Thoracic aorta (tissue), 2 donors: ENCODE measurements at regions not wholly inside any gene's neighbourhood (a gene's known extent, or its start where the extent isn't known, plus 50 kb on each side); places are given as distances from the start of the nearest gene placed in this dataset.
"Not testable (repeated sequence)": the region's sequence is repeated elsewhere in the genome, so short reads cannot be mapped to it uniquely, and the experiment has no call there.

Experiments
- ATAC-seq: fragments of 150-250 bp; one replicate; pipeline ENCODE4 v1.8.0; 2017; ENCODE audit warnings: low read depth; ENCODE audit not compliant: insufficient number of reproducible peaks, low FRiP score
- DNase-seq: peaks from one replicate; pipeline ENCODE4 v3.0.0-alpha.2; 2020; ENCODE audit warnings: low spot score
- H3K27ac ChIP-seq, 2 donors: fragments of 200-600 bp; sonication (generic); 1 replicate in 1 of 2; 2 replicates in 1 of 2; pipeline ENCODE4 v1.5.1; 2016; ENCODE audit warnings: mild to moderate bottlenecking in 2 of 2, moderate library complexity in 2 of 2
- H3K27me3 ChIP-seq: fragments of 200-600 bp; sonication (generic); replicated peaks from 2 replicates; pipeline ENCODE4 v1.6.0; 2016; ENCODE audit warnings: mild to moderate bottlenecking; ENCODE audit not compliant: insufficient read depth
- H3K36me3 ChIP-seq: fragments of 200-600 bp; sonication (generic); one replicate; pipeline ENCODE4 v1.5.1; 2016
- H3K4me1 ChIP-seq, 2 donors: fragments of 200-600 bp; sonication (generic); 1 replicate in 1 of 2; 2 replicates in 1 of 2; pipeline versions ENCODE4 v1.5.1 to v1.6.0; 2016; ENCODE audit warnings: low read depth in 2 of 2, mild to moderate bottlenecking in 1 of 2; ENCODE audit not compliant: control insufficient read depth in 1 of 2
- H3K4me3 ChIP-seq: fragments of 200-600 bp; sonication (generic); 2 replicates; pipeline ENCODE4 v1.5.1; 2016; ENCODE audit warnings: mild to moderate bottlenecking
- H3K9me3 ChIP-seq: fragments of 200-600 bp; sonication (generic); 2 replicates; pipeline ENCODE4 v1.5.1; 2016
- TF ChIP-seq, protein P1 (sequence below): fragments of 200-600 bp; sonication (generic); IDR thresholded peaks from one replicate; pipeline ENCODE4 v1.5.1; 2019; ENCODE audit warnings: antibody characterized with exemption

DNA sequence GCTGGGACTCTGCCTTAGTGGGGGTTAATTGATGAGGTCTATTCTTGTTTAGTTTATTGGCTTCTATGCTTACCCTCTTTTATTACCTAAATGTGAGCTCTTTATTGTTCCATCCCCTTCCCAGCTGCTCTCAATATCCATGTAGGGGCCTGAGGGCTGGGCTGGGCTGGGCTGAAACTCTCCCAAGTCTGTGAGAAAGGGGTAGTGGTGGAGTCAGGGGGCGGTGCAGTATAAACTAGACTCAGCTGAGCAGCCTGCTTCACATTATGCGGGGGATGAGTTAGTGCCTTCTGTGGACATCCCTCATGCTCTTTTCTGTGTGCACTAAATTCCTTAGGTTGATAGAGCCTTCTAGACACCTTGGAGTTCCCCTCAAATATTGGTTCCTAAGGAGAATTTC is 451.8 kb upstream of the PTGER4 start:
- no peak for ATAC-seq
- no peaks in the 10 kb centered on the region for H3K9me3 ChIP-seq
- no peaks in the 10 kb centered on the region for H3K4me1 ChIP-seq
- TF ChIP-seq, protein P1, sequence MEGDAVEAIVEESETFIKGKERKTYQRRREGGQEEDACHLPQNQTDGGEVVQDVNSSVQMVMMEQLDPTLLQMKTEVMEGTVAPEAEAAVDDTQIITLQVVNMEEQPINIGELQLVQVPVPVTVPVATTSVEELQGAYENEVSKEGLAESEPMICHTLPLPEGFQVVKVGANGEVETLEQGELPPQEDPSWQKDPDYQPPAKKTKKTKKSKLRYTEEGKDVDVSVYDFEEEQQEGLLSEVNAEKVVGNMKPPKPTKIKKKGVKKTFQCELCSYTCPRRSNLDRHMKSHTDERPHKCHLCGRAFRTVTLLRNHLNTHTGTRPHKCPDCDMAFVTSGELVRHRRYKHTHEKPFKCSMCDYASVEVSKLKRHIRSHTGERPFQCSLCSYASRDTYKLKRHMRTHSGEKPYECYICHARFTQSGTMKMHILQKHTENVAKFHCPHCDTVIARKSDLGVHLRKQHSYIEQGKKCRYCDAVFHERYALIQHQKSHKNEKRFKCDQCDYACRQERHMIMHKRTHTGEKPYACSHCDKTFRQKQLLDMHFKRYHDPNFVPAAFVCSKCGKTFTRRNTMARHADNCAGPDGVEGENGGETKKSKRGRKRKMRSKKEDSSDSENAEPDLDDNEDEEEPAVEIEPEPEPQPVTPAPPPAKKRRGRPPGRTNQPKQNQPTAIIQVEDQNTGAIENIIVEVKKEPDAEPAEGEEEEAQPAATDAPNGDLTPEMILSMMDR = no peak
- H3K4me3 ChIP-seq = no peak overlapping the region
- DNase-seq = no peak
- H3K36me3 ChIP-seq = no peaks in the 10 kb centered on the region
- no peaks in the 10 kb centered on the region for H3K27me3 ChIP-seq
- no peak overlapping the region for H3K27ac ChIP-seq

DNA sequence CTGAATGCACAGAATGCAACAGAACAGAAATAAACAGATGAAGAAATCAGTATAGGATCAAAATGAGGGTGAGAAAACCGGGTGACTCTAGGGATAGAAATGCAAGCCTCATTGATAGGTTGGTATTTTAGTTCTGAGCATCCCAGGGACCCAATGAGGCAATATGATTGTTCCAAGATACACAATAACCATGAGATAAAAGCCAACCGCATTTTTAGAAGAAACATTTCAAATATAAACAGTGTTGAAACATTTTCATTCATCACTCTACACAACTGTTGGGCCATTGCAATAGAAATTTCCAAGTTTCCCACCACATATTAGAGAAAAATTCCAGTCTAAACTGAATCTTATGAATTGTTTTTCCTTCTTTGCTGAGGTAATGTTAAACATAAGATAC is 452.3 kb upstream of the PTGER4 start:
- no peaks in the 10 kb centered on the region for H3K36me3 ChIP-seq
- no peaks in the 10 kb centered on the region for H3K4me1 ChIP-seq
- H3K4me3 ChIP-seq = no peak overlapping the region
- no peak for ATAC-seq
- TF ChIP-seq, protein P1 = no peak
- DNase-seq = no peak
- H3K27ac ChIP-seq = no peak overlapping the region
- H3K27me3 ChIP-seq = no peaks in the 10 kb centered on the region
- no peaks in the 10 kb centered on the region for H3K9me3 ChIP-seq

DNA sequence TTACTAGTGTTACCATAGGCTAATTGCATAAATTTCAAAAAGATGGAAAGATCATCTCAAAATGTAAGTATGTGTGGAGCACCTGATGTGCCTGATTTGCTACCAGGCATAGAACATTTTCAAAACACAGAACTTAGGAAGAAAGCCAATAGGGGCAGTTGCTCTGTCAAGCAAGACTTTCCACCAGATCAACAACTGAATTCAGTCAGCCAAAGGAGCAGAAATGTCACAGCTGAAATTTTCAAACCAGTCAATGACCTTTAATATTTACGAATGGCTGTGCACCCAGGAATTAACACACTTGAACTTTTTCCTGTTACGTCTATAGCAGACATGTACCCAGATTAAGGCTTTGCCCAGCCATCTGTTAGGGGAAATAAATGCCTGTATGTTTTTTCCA is 452.8 kb upstream of the PTGER4 start:
- H3K27ac ChIP-seq = no peak overlapping the region
- ATAC-seq = no peak
- H3K4me1 ChIP-seq = no peaks in the 10 kb centered on the region
- DNase-seq = no peak
- H3K36me3 ChIP-seq = no peaks in the 10 kb centered on the region
- H3K9me3 ChIP-seq = no peaks in the 10 kb centered on the region
- TF ChIP-seq, protein P1 = no peak
- H3K4me3 ChIP-seq = no peak overlapping the region
- no peaks in the 10 kb centered on the region for H3K27me3 ChIP-seq

DNA sequence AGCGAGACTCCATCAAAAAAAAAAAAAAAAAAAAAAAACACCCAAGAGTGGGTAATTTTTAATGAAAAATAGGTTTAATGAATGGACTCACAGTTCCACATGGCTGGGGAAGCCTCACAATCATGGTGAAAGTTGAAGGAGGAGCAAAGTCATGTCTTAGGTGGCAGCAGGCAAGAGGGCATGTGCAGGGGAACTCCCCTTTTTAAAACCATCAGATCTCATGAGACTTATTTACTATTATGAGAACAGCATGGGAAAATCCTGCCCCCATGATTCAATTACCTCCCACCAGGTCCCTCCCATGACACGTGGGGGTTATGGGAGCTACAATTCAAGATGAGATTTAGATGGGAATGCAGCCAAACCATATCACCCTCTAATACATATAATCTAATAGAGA is 454.6 kb upstream of the PTGER4 start:
- not testable (repeated sequence) for H3K27ac ChIP-seq, ATAC-seq, DNase-seq, H3K36me3 ChIP-seq, H3K4me3 ChIP-seq, H3K4me1 ChIP-seq, H3K9me3 ChIP-seq, H3K27me3 ChIP-seq

DNA sequence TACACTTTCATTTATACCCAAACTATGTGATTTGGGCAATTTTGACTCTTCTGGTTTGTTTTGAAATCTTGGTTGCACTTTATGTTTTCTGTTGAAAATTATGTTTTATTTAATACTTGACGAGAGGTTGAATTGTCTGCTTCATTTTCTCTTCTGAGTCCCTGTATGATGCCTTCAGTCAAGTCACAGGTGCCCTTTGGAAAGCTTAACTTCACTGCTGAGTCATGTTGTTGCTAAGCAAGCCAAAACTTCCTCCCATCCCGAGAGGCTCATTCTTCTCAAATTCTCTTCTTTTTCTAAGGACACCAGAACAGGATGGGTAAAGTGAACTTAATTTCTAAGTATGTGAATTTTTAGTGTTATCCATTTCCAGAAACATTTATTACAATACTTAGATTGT is 455.3 kb upstream of the PTGER4 start:
- ATAC-seq (no peak), DNase-seq (no peak)
- Histone ChIP-seq H3K27me3 (no peaks in the 10 kb centered on the region), H3K4me3 (no peak overlapping the region), H3K4me1 (no peaks in the 10 kb centered on the region), H3K36me3 (no peaks in the 10 kb centered on the region), H3K9me3 (no peaks in the 10 kb centered on the region), H3K27ac (no peak overlapping the region)
- TF ChIP-seq, protein P1 = no peak

DNA sequence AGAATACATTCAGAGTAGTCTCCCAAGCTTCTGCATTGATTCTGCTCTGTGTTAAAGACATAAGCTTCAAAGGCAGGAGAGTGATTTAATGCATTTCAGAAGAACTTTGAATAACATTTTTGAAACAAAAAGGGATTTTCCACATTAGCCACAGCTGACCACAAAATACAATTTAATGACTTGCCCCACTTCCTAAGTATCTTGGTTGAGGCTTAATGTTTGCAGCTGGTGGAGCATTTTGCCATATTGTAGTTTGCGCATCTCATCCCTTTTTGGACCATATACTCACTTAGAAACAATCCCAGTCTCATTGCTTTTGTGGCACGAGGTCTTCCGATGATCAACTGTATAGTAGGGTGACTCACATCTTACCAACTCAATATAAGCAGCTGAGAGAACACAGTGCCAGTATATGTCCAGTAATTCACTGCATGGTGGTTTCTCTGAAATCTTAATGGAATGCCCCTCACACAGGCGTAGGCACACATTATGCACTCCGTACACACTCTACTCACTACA is 455.8 kb upstream of the PTGER4 start:
- TF ChIP-seq, protein P1 = no peak
- H3K27me3 ChIP-seq = no peaks in the 10 kb centered on the region
- H3K36me3 ChIP-seq = no peaks in the 10 kb centered on the region
- ATAC-seq (no peak), DNase-seq (no peak)
- H3K4me3 ChIP-seq = no peak overlapping the region
- H3K9me3 ChIP-seq = no peaks in the 10 kb centered on the region
- no peaks in the 10 kb centered on the region for H3K4me1 ChIP-seq
- H3K27ac ChIP-seq = no peak overlapping the region
